KBM-7 (cell line): ENCODE measurements at regions not wholly inside any gene's neighbourhood (a gene's known extent, or its start where the extent isn't known, plus 50 kb on each side); places are given as distances from the start of the nearest gene placed in this dataset.

Experiments
- DNase-seq: peaks from one replicate; pipeline ENCODE4 v3.0.0-alpha.2; 2015
- in situ Hi-C: fragments of 300-500 bp; cut with MboI; formaldehyde crosslinking; loops from 2 replicates; pipeline ENCODE4 v1.14.3; 2020; ENCODE audit warnings: low sequenced_read_pairs, low pct_unique_long_range_greater_than_20kb, mixed read lengths

DNA sequence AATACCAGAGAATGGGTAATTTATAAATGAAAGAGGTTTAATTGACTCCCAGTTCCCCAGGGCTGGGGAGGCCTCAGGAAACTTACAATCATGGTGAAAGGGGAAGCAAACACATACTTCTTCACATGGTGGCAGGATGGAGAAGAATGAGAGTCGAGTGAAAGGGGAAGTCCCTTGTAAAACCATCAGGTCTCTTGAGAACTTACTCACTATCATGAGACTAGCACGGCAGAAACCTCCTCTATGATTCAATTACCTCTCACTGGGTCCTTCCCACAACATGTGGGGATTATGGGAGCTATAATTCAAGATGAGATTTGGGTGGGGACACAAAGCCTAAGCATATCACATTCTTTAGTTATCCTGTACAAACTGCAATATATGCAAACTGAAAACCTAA, 609.4 kb downstream of the MTRR start:
- DNase-seq = peak; percentile 3

GRCh38 chr5:8481007-8481406, 612.1 kb downstream of the MTRR start:
- in situ Hi-C loops = no loop called here
- no peak for DNase-seq

More for the DNA sequence above, 609.4 kb downstream of the MTRR start:
- in situ Hi-C loops = no loop called here

- in situ Hi-C loops = no loop called here
- DNase-seq = no peak
Observed at GRCh38 chr5:8491254-8491653, 622.3 kb downstream of the MTRR start.

- in situ Hi-C loops = no loop called here
- no peak for DNase-seq
Observed at GRCh38 chr5:8493176-8493575, 624.2 kb downstream of the MTRR start.

GRCh38 chr5:8500426-8500825, 631.5 kb downstream of the MTRR start:
- DNase-seq = no peak
- in situ Hi-C loops = no loop called here

GRCh38 chr5:8505196-8505595, 636.2 kb downstream of the MTRR start:
- in situ Hi-C loops = no loop called here
- DNase-seq = no peak

DNA sequence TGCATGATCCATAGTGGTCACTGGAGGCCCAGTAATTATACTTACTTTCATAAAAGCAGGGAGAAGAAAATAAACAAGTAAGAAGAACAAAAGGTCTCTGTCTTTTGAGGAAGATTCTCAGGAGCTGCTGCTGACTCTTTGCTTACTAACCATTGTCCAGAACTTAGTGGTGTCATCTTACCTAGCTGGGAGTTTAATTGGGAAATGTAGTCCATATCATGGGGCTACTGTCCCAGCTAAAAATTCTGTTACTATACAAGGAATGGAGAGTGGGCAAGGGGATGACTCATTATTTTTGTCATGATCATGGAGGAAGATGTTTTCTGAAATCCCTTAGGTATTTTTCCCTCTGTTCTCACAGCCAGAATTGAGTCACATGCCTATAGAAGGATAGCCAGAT, 639.3 kb downstream of the MTRR start:
- DNase-seq = no peak
- in situ Hi-C loops = no loop called here

DNA sequence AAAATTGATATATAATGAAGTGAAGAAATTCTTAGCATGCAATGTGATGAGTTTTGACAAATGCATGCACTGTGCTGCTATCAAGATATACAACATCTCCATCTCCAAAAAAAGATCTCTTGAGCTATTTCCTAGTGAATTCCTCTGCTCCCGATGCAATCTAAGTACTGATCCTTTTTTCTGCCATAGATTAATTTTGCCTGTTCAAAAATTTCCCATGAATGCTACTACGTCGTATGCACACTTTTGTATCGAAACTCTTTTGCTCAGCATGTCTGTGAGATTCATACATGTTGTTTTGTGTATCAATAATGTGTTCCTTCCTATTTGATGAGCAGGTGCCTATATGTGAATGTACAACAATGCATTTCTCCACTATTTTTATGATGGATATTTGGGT, 647.4 kb downstream of the MTRR start:
- in situ Hi-C loops = no loop called here
- no peak for DNase-seq

DNA sequence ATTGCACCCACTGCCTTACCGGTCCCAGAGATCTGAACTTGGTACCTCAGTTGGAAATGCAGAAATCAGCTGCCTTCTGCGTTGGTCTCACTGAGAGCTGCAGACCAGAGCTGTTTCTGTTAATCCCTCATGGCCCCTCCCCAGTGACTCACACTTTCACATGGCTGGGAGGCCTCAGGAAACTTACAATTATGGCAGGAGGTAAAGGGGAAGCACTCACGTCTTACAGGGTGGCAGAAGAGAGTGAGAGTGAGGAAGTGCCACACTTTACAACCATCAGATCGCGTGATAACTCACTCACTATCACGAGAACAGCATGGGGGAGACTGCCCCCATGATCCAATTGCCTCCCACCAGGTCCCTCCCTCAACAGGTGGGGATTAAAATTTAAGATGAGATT, 648.5 kb downstream of the MTRR start:
- DNase-seq = peak; percentile 86
- in situ Hi-C loops = no loop called here

GRCh38 chr5:8520917-8521316, 652.0 kb downstream of the MTRR start:
- no peak for DNase-seq
- in situ Hi-C loops = no loop called here

GRCh38 chr5:8521991-8522390, 653.0 kb downstream of the MTRR start:
- DNase-seq = no peak
- in situ Hi-C loops = no loop called here

GRCh38 chr5:8522646-8523045, 653.7 kb downstream of the MTRR start:
- DNase-seq = no peak
- in situ Hi-C loops = no loop called here

DNA sequence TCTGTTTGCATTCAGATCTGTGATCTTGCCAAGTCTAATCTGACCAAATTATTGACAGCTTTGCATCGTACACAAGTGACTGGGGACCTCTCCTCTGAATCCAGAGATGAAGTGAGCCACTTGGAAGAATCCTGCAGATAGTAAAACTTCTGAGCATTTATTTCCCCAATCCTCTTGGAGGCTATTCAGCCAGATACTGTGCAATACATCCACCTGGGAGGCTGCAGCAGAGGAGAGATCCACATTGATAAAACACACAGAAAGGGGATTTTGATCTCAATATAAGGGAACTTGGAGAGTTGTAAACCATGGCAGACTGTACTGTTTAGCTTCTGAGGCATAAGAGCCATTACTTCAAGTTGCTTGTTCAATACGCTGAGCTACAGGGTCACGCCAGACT, 654.6 kb downstream of the MTRR start:
- no peak for DNase-seq
- in situ Hi-C loops = no loop called here

- DNase-seq = no peak
- in situ Hi-C loops = no loop called here
Observed at GRCh38 chr5:8525819-8526218, 656.9 kb downstream of the MTRR start.

- in situ Hi-C loops = no loop called here
- no peak for DNase-seq
Observed at GRCh38 chr5:8528106-8528505, 659.2 kb downstream of the MTRR start.

DNA sequence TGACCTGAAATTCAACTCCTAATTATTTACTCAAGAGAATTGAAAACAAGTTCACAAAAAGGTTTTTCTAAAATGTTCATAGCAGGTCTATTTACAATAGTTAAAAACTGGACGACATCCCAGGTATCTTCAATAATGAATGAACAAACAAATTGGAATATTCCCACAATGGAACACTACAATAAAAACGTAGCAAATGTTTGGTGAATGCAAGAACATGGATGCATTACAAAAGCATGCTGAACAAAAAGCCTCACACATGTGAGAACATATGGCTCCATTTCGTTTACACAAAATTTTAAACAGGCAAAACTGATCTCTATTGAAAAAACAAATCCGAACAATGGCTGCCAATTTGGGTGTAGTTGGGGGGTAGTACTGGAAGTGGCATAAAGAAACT, 669.9 kb downstream of the MTRR start:
- in situ Hi-C loops = no loop called here
- no peak for DNase-seq

DNA sequence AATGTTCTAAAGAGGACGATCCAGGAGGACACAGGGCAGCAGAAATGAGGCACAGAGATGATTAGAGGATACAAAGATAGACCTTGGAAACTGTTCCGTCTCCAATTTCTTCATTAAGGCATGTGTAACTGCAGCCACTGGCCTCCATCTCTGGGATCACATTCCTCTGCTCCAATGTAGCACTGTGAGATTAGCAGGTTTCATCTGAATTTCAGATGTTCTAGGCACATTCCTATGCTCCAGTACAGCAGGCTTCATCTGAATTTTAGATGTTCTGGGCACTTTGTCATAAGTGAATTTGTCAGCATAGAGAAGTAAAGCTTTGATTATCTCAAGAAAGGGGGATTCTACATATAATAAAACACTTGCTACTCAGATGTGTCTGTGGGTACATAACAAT, 671.4 kb downstream of the MTRR start:
- DNase-seq = no peak

DNA sequence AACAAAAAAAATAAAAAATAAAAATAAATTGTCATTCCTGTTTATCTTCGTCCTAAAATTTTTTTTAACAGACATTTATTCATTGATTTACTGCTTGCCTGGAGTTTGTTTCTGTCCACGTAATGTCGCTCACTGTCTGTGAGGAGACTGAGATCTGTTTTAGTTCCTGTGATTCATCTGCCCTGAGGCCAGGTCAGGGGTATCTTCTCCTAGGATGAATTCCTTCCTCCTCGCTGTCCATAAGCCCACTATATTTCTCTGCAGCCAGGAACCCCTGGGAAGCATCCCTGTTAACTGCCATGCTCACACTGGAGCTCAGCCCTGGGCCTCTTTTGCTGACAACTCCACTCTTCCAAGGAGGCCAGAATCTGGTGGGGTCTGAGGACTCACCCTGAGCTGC, 682.0 kb downstream of the MTRR start:
- DNase-seq = no peak
- in situ Hi-C loops = no loop called here

More for the DNA sequence above, 671.4 kb downstream of the MTRR start:
- in situ Hi-C loops = no loop called here

GRCh38 chr5:8553364-8553763, 684.4 kb downstream of the MTRR start:
- in situ Hi-C loops = no loop called here

GRCh38 chr5:8557728-8558127, 688.8 kb downstream of the MTRR start:
- DNase-seq = no peak
- in situ Hi-C loops = no loop called here

More at GRCh38 chr5:8553364-8553763, 684.4 kb downstream of the MTRR start:
- DNase-seq = no peak

DNA sequence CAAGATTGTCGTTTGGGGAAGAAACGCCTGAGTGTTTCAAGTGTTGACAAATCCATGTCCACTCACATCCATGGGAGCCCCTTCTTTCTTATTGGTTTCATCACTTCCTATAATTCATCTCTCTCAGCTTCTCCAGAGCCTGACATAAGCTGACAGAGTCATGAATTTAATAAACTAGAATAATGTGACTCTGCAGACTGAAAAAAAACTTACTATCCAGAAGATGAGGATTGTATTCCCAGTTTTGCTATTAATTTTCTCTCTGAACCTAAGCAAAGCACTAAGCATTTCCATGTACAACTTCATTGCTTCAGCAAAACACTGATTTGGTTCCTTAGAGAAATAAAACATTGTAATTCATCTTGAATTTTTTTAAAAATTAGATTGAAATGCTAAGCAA, 691.8 kb downstream of the MTRR start:
- no peak for DNase-seq
- in situ Hi-C loops = no loop called here

DNA sequence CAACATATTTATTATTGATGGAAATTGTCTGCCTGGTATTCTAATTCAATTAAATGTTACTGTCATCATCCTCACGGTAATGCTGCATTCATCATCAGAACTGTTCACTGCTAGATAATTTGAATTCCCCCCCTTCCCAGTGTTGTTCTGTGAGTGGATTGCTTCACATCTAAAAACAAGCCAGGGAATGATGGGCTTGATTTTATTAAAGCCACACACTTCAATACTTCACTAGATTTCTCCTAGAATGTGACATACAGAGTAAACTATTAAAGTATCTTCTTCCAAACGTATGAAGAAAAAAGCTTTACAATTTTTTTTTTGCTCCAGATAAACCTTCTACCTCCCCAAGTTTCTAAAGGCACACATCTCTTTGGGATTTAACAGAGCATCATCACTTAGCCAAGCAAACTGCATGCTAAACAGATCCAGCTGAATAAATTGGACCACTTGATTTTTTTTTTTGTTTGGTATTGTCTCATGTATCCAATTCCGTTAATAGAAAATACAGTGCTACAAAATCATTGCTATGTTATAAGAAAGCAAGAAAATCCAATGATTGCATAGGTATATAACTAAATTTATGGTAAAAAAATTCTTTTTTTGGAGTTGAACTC, 692.4 kb downstream of the MTRR start:
- in situ Hi-C loops = no loop called here
- DNase-seq = no peak
